CD4-positive, alpha-beta T cell (primary cell): ENCODE measurements at regions not wholly inside any gene's neighbourhood (a gene's known extent, or its start where the extent isn't known, plus 50 kb on each side); places are given as distances from the start of the nearest gene placed in this dataset.

Experiments
- ATAC-seq: fragments of 200-7000 bp; cut with Tn5 transposase; one replicate; pipeline ENCODE4 v1.10.0; 2022; ENCODE audit warnings: mild to moderate bottlenecking; ENCODE audit not compliant: poor library complexity
- CTCF ChIA-PET: fragments of 350-600 bp; sonication (Branson Sonifier 250); formaldehyde crosslinking; loops from one replicate; lab custom pipeline; 2021; ENCODE audit warnings: antibody characterized with exemption, inconsistent platforms; lab: Charles Lee
- POLR2A ChIA-PET: fragments of 350-600 bp; sonication (Branson Sonifier 250); formaldehyde crosslinking; loops from one replicate; lab custom pipeline; 2021; ENCODE audit warnings: antibody characterized with exemption, inconsistent platforms; lab: Charles Lee
- DNase-seq, 14 experiments: peaks; one replicate each; pipeline ENCODE4 v3.0.0-alpha.2; 2013 to 2020; ENCODE audit warnings: mixed read lengths in 2 of 14
- H3K27ac ChIP-seq, 2 donors: one replicate each; pipeline versions ENCODE4 v1.5.1 to v1.7.0; 2013; ENCODE audit warnings: low read length in 2 of 2, low read depth in 1 of 2, mild to moderate bottlenecking in 1 of 2
- H3K27me3 ChIP-seq, 2 experiments: 1 replicate in 1 of 2; 2 replicates in 1 of 2; pipeline versions ENCODE4 v1.6.1 to v1.7.0; 2013; ENCODE audit warnings: low read length in 2 of 2, control low read depth in 1 of 2, mild to moderate bottlenecking in 1 of 2, moderate library complexity in 1 of 2; ENCODE audit not compliant: insufficient read depth in 2 of 2, control insufficient read depth in 1 of 2
- H3K36me3 ChIP-seq: one replicate; pipeline ENCODE4 v1.6.1; 2013; ENCODE audit warnings: low read length, control low read depth; ENCODE audit not compliant: insufficient read depth
- H3K4me1 ChIP-seq: one replicate; pipeline ENCODE4 v1.6.1; 2013; ENCODE audit warnings: low read length, control low read depth; ENCODE audit not compliant: insufficient read depth
- H3K4me3 ChIP-seq: one replicate; pipeline ENCODE4 v1.5.1; 2013; ENCODE audit warnings: mild to moderate bottlenecking, low read length, moderate library complexity
- H3K9me3 ChIP-seq, 2 experiments: 1 replicate in 1 of 2; 2 replicates in 1 of 2; pipeline versions ENCODE4 v1.6.1 to v1.7.0; 2013; ENCODE audit warnings: low read length in 2 of 2, mild to moderate bottlenecking in 2 of 2, control low read depth in 1 of 2, moderate library complexity in 1 of 2; ENCODE audit not compliant: control insufficient read depth in 1 of 2, insufficient read depth in 1 of 2
- H3K27ac Mint-ChIP-seq: one replicate; pipeline ENCODE4 v1.8.0; 2020; ENCODE audit warnings: mixed read lengths
- H3K27me3 Mint-ChIP-seq: one replicate; pipeline ENCODE4 v1.8.0; 2021; ENCODE audit warnings: mixed read lengths
- H3K36me3 Mint-ChIP-seq: one replicate; pipeline ENCODE4 v1.8.0; 2021; ENCODE audit warnings: low read depth, mixed read lengths
- H3K4me1 Mint-ChIP-seq: one replicate; pipeline ENCODE4 v1.8.0; 2021; ENCODE audit warnings: low read depth, mixed read lengths
- H3K4me3 Mint-ChIP-seq: one replicate; pipeline ENCODE4 v1.8.0; 2020; ENCODE audit warnings: mild to moderate bottlenecking, mixed read lengths
- H3K9me3 Mint-ChIP-seq: one replicate; pipeline ENCODE4 v1.8.0; 2020; ENCODE audit warnings: mixed read lengths
- intact Hi-C, 2 experiments: fragments of 100-400 bp; cut with DNase I in 1 of 2; cut with micrococcal nuclease in 1 of 2; formaldehyde crosslinking; loops; one replicate each; pipeline versions ENCODE4 v1.15.1 to v1.9.0; 2023 to 2025; cut with DNase I, micrococcal nuclease
- TF ChIP-seq, protein P1 (sequence below): fragments of 200-600 bp; IDR thresholded peaks from one replicate; pipeline ENCODE4 v1.8.0; 2022; ENCODE audit warnings: antibody characterized with exemption, mild to moderate bottlenecking

DNA sequence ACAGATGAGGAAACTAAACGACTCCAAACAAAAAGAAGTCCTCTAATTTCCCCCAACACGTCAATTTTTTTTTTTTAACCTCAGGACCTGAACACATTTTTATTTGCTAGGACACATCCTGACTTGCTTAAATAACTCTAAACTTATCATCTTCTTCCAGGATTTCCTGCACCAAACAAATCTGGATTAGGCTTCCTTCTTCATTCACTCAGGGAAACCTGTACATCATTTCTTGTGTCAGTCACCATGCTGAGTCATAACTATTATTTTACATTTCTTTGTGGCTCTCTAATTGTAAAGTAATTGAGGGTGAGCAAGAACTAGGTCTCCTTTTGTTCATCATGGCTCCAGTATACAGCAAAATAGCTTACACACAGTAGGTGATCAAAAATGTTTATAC lies 433.4 kb upstream of the GBE1 start:
- H3K27me3 Mint-ChIP-seq: no peaks in the 10 kb centered on the region
- POLR2A ChIA-PET: no interaction called here
- H3K4me3 ChIP-seq: no peak overlapping the region
- TF ChIP-seq, protein P1, sequence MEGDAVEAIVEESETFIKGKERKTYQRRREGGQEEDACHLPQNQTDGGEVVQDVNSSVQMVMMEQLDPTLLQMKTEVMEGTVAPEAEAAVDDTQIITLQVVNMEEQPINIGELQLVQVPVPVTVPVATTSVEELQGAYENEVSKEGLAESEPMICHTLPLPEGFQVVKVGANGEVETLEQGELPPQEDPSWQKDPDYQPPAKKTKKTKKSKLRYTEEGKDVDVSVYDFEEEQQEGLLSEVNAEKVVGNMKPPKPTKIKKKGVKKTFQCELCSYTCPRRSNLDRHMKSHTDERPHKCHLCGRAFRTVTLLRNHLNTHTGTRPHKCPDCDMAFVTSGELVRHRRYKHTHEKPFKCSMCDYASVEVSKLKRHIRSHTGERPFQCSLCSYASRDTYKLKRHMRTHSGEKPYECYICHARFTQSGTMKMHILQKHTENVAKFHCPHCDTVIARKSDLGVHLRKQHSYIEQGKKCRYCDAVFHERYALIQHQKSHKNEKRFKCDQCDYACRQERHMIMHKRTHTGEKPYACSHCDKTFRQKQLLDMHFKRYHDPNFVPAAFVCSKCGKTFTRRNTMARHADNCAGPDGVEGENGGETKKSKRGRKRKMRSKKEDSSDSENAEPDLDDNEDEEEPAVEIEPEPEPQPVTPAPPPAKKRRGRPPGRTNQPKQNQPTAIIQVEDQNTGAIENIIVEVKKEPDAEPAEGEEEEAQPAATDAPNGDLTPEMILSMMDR: no peak
- no peaks in the 10 kb centered on the region for H3K36me3 ChIP-seq
- ATAC-seq (no peak), DNase-seq (no peak)
- no peaks in the 10 kb centered on the region for H3K27me3 ChIP-seq
- intact Hi-C loops: no loop called here
- H3K9me3 ChIP-seq: no peaks in the 10 kb centered on the region
- no peak overlapping the region for H3K27ac Mint-ChIP-seq
- H3K36me3 Mint-ChIP-seq: no peaks in the 10 kb centered on the region
- no peaks in the 10 kb centered on the region for H3K9me3 Mint-ChIP-seq
- H3K4me1 Mint-ChIP-seq: no peaks in the 10 kb centered on the region
- H3K27ac ChIP-seq: no peak overlapping the region
- H3K4me1 ChIP-seq: no peaks in the 10 kb centered on the region
- no peak overlapping the region for H3K4me3 Mint-ChIP-seq
- CTCF ChIA-PET: interaction anchor here (0.7 kb wide), 1 partner anchor 11 kb away, joined by 3 read pairs; no protein-coding TSS in a partner anchor

DNA sequence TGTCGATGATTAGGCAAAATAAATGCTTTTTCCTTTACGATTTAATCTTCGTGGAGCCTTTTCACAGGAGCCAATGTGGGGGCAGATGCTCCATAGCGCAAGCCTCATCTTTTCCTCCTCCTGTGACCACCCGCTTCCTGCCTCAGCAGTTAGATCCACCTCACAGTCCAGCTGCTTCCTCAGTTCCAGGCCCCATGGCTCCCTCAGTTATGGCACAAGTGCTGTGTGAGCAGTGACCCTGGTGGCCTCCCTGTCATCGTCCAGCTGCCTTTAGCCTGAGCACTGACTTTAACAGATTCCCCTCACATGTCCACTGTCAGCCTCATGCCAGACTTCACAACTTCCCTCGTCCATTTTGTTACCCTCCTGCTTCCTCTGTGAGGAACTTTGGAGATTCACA lies 424.6 kb upstream of the GBE1 start:
- ChIA-PET CTCF (no interaction called here), POLR2A (no interaction called here)
- Mint-ChIP-seq H3K4me3 (no peak overlapping the region), H3K9me3 (no peaks in the 10 kb centered on the region), H3K4me1 (no peaks in the 10 kb centered on the region), H3K27me3 (no peaks in the 10 kb centered on the region), H3K36me3 (no peaks in the 10 kb centered on the region), H3K27ac (no peak overlapping the region)
- intact Hi-C loops: no loop called here
- ATAC-seq (no peak), DNase-seq (no peak)
- no peak overlapping the region for H3K4me3 ChIP-seq
- H3K4me1 ChIP-seq: no peaks in the 10 kb centered on the region
- TF ChIP-seq, protein P1: no peak
- peaks cover 0 to 5% of the 10 kb centered on the region in 2 experiments for H3K9me3 ChIP-seq
- H3K36me3 ChIP-seq: no peaks in the 10 kb centered on the region
- no peaks in the 10 kb centered on the region for H3K27me3 ChIP-seq
- H3K27ac ChIP-seq: no peak overlapping the region

DNA sequence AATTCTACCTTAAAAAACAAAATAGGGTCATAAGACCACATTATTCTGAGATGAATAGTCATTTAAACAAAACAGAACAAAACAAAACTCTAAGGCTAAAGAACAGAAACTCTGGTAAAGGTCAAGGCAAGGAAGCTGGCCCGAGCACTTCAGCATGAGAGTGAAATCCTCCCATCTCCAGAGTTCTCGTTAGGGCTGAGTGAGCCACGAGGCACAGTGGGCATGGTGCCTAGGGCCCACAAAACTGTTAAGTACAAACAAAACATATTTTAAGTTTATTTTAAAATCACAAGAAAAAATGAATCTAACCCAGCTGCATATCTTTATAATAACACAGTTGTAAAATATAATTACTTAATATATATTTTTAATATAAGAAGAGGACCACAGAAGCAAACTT lies 417.8 kb upstream of the GBE1 start:
- ATAC-seq (no peak), DNase-seq (no peak)
- no peak overlapping the region for H3K27ac Mint-ChIP-seq
- H3K36me3 ChIP-seq: no peaks in the 10 kb centered on the region
- intact Hi-C loops: no loop called here
- H3K4me1 ChIP-seq: no peaks in the 10 kb centered on the region
- no peaks in the 10 kb centered on the region for H3K27me3 Mint-ChIP-seq
- no peak overlapping the region for H3K4me3 ChIP-seq
- no peaks in the 10 kb centered on the region for H3K9me3 ChIP-seq
- ChIA-PET CTCF (no interaction called here), POLR2A (no interaction called here)
- no peak overlapping the region for H3K27ac ChIP-seq
- H3K4me1 Mint-ChIP-seq: no peaks in the 10 kb centered on the region
- H3K36me3 Mint-ChIP-seq: no peaks in the 10 kb centered on the region
- H3K9me3 Mint-ChIP-seq: peaks cover 2% of the 10 kb centered on the region
- TF ChIP-seq, protein P1: no peak
- H3K4me3 Mint-ChIP-seq: no peak overlapping the region
- H3K27me3 ChIP-seq: no peaks in the 10 kb centered on the region
